ENCODE measurements at regions not wholly inside any gene's neighbourhood (a gene's known extent, or its start where the extent isn't known, plus 50 kb on each side); places are given as distances from the start of the nearest gene placed in this dataset.

DNA sequence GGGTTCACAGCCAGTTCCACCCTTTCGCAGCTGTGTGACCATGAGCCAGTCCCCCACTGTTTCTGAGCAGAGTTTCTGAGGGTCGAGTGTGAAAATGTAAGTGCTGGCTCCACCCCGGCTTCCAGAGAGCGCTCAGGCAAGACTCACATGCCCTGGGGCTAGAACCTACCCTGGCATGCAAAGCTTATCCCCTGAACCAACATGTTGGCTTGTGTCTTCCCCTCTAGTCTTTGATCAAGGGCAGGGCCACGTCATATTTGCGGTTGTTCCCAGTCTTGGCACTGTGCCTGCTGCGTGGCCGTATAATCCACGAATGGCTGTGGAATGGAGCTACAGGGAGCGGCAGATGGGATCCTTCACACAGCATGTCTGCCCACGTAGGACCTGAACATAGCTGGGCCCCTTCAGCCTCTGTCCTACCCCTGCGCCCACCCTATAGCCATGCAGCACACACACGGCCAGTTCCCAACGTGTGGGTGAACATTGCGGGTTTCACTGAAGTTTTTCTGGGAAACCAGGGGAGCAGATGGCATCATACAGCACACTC lies 84.8 kb downstream of the MRM1 start:
- TF ChIP-seq, protein P1, sequence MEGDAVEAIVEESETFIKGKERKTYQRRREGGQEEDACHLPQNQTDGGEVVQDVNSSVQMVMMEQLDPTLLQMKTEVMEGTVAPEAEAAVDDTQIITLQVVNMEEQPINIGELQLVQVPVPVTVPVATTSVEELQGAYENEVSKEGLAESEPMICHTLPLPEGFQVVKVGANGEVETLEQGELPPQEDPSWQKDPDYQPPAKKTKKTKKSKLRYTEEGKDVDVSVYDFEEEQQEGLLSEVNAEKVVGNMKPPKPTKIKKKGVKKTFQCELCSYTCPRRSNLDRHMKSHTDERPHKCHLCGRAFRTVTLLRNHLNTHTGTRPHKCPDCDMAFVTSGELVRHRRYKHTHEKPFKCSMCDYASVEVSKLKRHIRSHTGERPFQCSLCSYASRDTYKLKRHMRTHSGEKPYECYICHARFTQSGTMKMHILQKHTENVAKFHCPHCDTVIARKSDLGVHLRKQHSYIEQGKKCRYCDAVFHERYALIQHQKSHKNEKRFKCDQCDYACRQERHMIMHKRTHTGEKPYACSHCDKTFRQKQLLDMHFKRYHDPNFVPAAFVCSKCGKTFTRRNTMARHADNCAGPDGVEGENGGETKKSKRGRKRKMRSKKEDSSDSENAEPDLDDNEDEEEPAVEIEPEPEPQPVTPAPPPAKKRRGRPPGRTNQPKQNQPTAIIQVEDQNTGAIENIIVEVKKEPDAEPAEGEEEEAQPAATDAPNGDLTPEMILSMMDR (IDR thresholded peaks at IDR 0.05; ENCODE audit: low read depth, low read length): no peak
- no peak for TF ChIP-seq POLR2A (IDR thresholded peaks at IDR 0.05; ENCODE audit: extremely low read depth, insufficient read length)

All from NB4 (cell line).